ENCODE measurements at regions not wholly inside any gene's neighbourhood (a gene's known extent, or its start where the extent isn't known, plus 50 kb on each side); places are given as distances from the start of the nearest gene placed in this dataset.

- 87 to 88% methylated on average over 5 of the region's 5 CpGs for WGBS, 2 donors
- no peak for ATAC-seq
These were observed 160.3 kb upstream of the SYT13 start for GRCh38 chr11:45446434-45446833.

GRCh38 chr11:45444796-45445195 is 158.7 kb upstream of the SYT13 start:
- H3K4me3 ChIP-seq = no peak overlapping the region
- H3K27me3 ChIP-seq = peaks cover 6 to 60% (median 35%) of the 10 kb centered on the region in 7 donors
- WGBS, 2 donors = 28 to 35% methylated on average over 6 of the region's 6 CpGs
- no peak for TF ChIP-seq CTCF (IDR thresholded peaks at IDR 0.05)
- intact Hi-C loops (cut with DNase I) = no loop called here
- H3K36me3 ChIP-seq = no peaks in the 10 kb centered on the region
- no peak for DNase-seq
- no peaks in the 10 kb centered on the region for H3K4me1 ChIP-seq
- no peak overlapping the region for H3K27ac ChIP-seq
- no peak for ATAC-seq
- peaks cover 0 to 5% (median 0%) of the 10 kb centered on the region in 11 donors for H3K9me3 ChIP-seq

More at GRCh38 chr11:45446434-45446833, 160.3 kb upstream of the SYT13 start:
- no peak overlapping the region for H3K4me3 ChIP-seq
- no peak overlapping the region for H3K27ac ChIP-seq
- TF ChIP-seq CTCF (IDR thresholded peaks at IDR 0.05) = no peak
- H3K4me1 ChIP-seq = peaks cover 0 to 5% (median 0%) of the 10 kb centered on the region in 9 donors
- H3K27me3 ChIP-seq = peaks cover 6 to 53% (median 35%) of the 10 kb centered on the region in 7 donors
- DNase-seq = no peak
- H3K36me3 ChIP-seq = no peaks in the 10 kb centered on the region
- no peaks in the 10 kb centered on the region for H3K9me3 ChIP-seq
- intact Hi-C loops (cut with DNase I) = no loop called here

- Histone ChIP-seq H3K36me3 (no peaks in the 10 kb centered on the region), H3K4me1 (no peaks in the 10 kb centered on the region), H3K4me3 (no peak overlapping the region), H3K9me3 (peaks cover 0 to 13% (median 0%) of the 10 kb centered on the region in 11 donors), H3K27ac (no peak overlapping the region), H3K27me3 (peaks cover 6 to 41% (median 28%) of the 10 kb centered on the region in 7 donors)
- ATAC-seq (no peak), DNase-seq (no peak)
- WGBS, 2 donors = 87 to 88% methylated on average over 2 of the region's 2 CpGs
- intact Hi-C loops (cut with DNase I) = no loop called here
- no peak for TF ChIP-seq CTCF (IDR thresholded peaks at IDR 0.05)
These were observed 154.0 kb upstream of the SYT13 start for GRCh38 chr11:45440111-45440510.

GRCh38 chr11:45436966-45437365 is 150.8 kb upstream of the SYT13 start:
- DNase-seq (no peak), ATAC-seq (no peak)
- Histone ChIP-seq H3K4me3 (no peak overlapping the region), H3K36me3 (no peaks in the 10 kb centered on the region), H3K27me3 (peaks cover 6 to 32% (median 23%) of the 10 kb centered on the region in 7 donors), H3K4me1 (no peaks in the 10 kb centered on the region), H3K9me3 (peaks cover 0 to 13% (median 0%) of the 10 kb centered on the region in 11 donors), H3K27ac (no peak overlapping the region)
- 87 to 89% methylated on average over 1 of the region's 1 CpG for WGBS, 2 donors
- intact Hi-C loops (cut with DNase I) = no loop called here
- TF ChIP-seq CTCF (IDR thresholded peaks at IDR 0.05) = no peak
